GM18868 (cell line): ENCODE measurements at regions not wholly inside any gene's neighbourhood (a gene's known extent, or its start where the extent isn't known, plus 50 kb on each side); places are given as distances from the start of the nearest gene placed in this dataset.
A peak's percentile ranks its signal among the peaks of the same experiment; 100 is the strongest.

ENCODE experiments used
- ATAC-seq: cut with Tn5 transposase; IDR thresholded peaks from one replicate; pipeline ENCODE4 v1.9.1; 2021; ENCODE audit warnings: mild to moderate bottlenecking, moderate library complexity; ENCODE audit not compliant: unreplicated experiment

GRCh38 chr5:23253621-23254198 is 253.7 kb upstream of the PRDM9 start:
- no peak for ATAC-seq

GRCh38 chr5:23242891-23243290 is 264.5 kb upstream of the PRDM9 start:
- ATAC-seq, result no peak

GRCh38 chr5:23235246-23235645 is 272.2 kb upstream of the PRDM9 start:
- ATAC-seq, result no peak

- ATAC-seq, result no peak
Observed at GRCh38 chr5:23234197-23234596, 273.2 kb upstream of the PRDM9 start.

GRCh38 chr5:23223846-23224245 is 283.6 kb upstream of the PRDM9 start:
- ATAC-seq, result no peak

GRCh38 chr5:23221831-23222230 is 285.6 kb upstream of the PRDM9 start:
- ATAC-seq, result no peak

GRCh38 chr5:23217159-23217558 is 290.2 kb upstream of the PRDM9 start:
- ATAC-seq, result no peak

- no peak for ATAC-seq
Observed at GRCh38 chr5:23216345-23216744, 291.1 kb upstream of the PRDM9 start.

- ATAC-seq, result peak; percentile 98
Observed at GRCh38 chr5:23208959-23209431, 298.4 kb upstream of the PRDM9 start.

GRCh38 chr5:23204111-23204510 is 303.3 kb upstream of the PRDM9 start:
- ATAC-seq, result no peak

- no peak for ATAC-seq
Observed at GRCh38 chr5:23169660-23170416, 316.7 kb upstream of the CDH12 start.

- no peak for ATAC-seq
Observed at GRCh38 chr5:23164971-23165370, 311.8 kb upstream of the CDH12 start.

GRCh38 chr5:23158179-23158578 is 305.0 kb upstream of the CDH12 start:
- ATAC-seq, result no peak

GRCh38 chr5:23157716-23158115 is 304.6 kb upstream of the CDH12 start:
- ATAC-seq, result no peak

GRCh38 chr5:23157169-23157568 is 304.0 kb upstream of the CDH12 start:
- no peak for ATAC-seq

GRCh38 chr5:23147625-23148024 is 294.5 kb upstream of the CDH12 start:
- no peak for ATAC-seq

GRCh38 chr5:23146183-23146582 is 293.0 kb upstream of the CDH12 start:
- ATAC-seq, result no peak

- ATAC-seq, result peak; percentile 91
Observed at GRCh38 chr5:23139338-23140171, 286.4 kb upstream of the CDH12 start.

- no peak for ATAC-seq
Observed at GRCh38 chr5:23136958-23137357, 283.8 kb upstream of the CDH12 start.

GRCh38 chr5:23132231-23132630 is 279.1 kb upstream of the CDH12 start:
- ATAC-seq, result no peak

- ATAC-seq, result no peak
Observed at GRCh38 chr5:23112237-23112636, 259.1 kb upstream of the CDH12 start.

- ATAC-seq, result no peak
Observed at GRCh38 chr5:23105021-23105420, 251.9 kb upstream of the CDH12 start.
